Activated naive CD4-positive, alpha-beta T cell (primary cell): ENCODE measurements at regions not wholly inside any gene's neighbourhood (a gene's known extent, or its start where the extent isn't known, plus 50 kb on each side); places are given as distances from the start of the nearest gene placed in this dataset.

Source experiments
- DNase-seq, 4 experiments: peaks; one replicate each; lab custom pipeline; 2025; lab: John Stamatoyannopoulos, UW

DNA sequence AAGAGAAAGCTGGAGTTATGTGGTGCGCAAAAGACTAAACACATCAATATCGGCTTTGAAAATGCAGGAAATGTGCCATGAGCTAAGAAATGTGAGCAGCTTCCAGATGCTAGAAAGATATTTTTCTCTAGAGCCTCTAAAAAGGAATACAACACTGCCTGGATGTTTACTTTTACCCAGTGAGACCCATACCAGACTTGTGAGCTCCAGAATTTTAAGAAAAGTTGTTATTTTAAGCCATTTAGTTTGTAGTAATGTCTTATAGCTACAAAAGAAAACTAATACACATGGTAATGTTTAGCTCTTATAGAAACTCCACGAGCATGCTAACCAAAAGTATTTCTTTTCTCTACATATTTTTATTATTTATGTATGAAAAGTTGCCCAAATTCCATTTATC, 1389.4 kb downstream of the C4orf33 start:
- DNase-seq, result no peak

DNA sequence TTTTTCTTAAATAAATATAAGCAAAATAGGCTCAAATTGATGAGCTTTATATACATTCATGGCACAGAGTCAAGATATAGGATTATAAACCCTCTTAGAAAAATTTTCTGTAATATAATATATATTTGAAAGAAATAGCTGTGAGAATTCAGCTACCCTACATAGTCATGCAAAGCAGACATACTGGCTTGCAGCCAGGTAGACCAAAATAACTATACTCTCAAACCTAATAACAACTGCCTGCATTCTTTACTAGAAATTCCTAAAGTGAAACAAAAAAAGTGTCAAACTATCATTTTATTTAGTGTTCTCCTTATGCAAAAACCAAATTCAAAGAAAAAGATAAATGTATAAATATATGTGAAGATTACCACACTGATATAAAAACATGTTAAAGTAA, 1390.2 kb downstream of the C4orf33 start:
- DNase-seq, result no peak

DNA sequence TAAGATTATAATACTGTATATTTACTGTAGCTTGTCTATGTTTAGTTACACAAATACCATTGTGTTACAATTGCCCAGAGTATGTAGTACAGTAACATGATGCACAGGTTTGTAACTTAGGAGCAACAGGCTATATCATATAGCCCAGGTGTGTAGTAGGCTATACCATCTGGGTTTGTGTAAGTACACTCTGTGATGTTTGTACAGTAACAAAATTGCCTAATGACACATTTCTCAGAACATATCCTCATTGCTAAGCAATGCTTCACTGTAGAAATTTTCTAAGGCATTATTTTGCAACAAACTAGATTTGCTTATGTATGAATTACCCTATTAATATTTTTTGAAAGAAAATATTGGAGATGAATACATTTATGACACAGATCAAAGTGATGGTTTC, 1390.9 kb downstream of the C4orf33 start:
- DNase-seq, result no peak

DNA sequence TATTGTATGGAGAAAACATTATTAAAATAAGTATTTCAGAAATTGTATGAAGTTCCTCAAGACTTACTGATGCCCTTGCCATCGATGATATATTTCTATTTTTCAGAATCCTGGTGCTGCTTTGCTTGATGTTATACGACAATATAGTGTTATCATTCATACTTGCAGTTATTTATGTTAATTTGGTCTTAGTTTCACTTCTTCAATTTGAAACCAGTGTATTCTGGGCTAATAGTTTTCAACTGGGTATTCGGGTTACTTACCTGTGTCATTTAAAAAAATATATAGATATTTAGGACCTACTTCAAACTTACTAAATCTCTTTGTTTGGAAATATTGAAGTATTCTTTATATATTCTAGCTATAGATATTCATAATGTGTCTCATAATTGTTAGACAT, 1414.7 kb downstream of the C4orf33 start:
- no peak for DNase-seq

DNA sequence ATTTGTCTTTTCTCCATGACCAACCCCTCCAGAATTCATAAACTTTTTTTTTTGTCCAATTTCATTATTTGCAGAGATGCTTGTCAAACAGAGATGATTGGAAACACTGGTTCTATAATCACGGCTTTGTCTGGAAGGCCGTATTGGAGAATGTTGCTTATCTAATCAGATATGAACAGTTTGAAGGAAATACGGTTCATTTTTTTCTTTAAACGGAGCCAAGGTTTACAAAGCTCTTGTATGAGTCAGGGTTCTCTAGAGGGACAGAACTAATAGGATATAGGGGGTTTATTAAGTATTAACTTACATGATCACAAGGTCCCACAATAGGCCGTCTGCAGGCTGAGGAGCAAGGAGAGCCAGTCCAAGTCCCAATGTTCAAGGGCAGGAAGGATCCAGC, 1415.8 kb downstream of the C4orf33 start:
- no peak for DNase-seq

DNA sequence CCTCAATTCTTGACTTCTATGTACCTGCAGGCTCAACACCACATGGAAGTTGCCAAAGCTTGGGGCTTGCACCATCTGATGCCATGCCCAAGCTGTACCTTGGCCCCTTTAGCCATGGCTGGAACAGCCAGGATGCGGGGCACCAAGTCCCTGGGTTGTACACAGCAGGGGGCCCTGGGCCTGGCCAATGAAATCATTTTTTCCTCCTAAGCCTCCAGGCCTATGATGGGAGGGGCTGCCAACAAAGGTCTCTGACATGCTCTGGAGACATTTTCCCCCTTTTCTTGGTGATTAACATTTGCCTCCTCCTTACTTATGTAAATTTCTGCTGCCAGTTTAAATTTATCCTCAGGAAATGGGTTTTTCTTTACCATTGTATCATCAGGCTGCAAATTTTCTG, 1428.1 kb downstream of the C4orf33 start:
- no peak for DNase-seq

DNA sequence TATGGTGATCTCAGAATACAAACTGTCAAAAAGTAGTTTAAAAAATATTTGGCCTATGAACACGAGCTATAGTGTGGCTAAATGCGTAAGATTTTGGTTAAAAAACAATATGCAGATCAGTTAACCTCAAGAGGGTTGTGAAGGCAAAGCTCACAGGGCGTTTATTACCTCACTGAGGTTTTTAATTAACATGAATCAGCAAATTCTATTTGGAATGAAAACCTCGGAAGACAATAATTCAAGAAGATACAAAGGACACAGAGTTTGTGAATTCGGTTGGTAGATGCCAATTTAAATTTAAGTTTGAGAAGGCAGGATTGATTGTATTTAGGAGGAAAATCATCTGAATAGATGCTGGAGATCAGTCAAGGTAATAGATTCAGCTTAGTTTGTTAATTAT, 1434.6 kb downstream of the C4orf33 start:
- DNase-seq, result no peak

DNA sequence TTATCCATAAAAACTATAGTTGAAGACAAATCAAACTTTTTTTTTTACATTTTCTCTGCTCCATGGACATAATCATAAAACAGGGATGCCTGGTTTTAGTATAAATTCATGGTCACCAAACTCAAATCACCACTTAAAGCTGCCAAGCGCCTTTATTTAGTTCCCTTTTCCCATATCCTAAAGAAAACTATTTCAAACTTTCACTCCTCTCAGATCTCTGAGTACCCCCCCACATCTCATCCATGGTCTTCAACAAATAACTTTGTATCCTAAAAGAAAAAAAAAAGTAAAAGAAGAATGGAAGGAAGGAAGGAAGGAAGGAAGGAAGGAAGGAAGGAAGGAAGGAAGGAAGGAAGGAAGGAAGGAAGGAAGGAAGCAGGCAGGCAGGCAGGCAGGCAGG, 1438.7 kb downstream of the C4orf33 start:
- DNase-seq, result no peak

DNA sequence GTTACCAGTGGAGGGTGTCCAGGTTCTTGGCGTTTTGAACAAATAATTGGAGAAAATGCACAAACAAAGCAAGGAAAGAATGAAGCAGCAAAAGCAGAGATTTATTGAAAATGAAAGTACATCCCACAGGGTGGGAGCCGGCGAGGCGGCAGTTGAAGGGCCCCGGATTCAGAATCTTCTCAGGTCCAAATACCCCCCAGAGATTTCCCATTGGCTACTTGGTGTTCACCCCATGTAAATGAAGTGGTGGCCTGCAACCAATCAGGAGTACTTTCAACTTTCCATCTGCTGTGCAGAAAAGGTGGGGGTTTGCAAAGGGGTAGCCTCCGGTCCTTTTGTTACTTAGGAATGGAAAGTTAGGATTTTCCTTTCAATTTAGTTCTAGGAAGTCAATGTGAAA, 1447.0 kb downstream of the C4orf33 start:
- no peak for DNase-seq

DNA sequence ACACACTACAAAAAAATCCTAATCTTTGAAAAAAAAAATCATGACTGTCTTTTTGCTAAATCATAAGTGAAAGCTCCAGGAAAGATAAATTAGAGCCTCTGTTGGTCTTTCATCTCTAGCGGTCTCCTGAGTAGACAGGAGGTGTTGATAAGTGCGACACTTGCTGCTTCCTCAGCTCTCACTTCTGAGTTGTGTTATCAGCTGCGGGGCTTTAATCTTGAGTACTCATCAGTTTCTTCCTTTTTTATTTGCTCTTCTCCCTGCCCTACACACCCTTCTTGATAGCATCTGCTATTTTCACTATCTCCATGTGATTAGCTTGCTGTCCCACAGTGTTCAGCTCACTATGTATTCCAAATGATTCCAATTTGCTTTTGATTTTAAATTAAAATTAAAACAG, 1449.2 kb downstream of the C4orf33 start:
- DNase-seq, result no peak

DNA sequence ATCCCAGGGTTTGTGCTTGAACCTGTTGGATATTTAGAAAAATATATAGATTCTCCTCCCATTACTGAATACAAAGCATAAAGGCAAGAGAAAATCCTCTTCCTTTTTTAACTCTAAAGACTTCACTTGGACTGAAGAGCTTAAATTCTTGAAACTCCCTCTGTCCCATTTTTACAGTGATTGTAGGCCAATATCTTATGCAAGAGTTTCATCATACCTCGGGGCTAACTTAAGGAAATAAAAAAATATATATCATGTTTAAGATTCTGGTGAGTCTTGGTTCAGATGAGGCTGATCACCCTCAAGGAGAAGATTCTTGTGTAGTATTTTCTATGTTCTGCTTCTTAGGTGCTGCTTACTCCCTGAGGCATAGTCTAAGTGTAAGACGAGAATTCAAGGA, 1449.6 kb downstream of the C4orf33 start:
- no peak for DNase-seq

DNA sequence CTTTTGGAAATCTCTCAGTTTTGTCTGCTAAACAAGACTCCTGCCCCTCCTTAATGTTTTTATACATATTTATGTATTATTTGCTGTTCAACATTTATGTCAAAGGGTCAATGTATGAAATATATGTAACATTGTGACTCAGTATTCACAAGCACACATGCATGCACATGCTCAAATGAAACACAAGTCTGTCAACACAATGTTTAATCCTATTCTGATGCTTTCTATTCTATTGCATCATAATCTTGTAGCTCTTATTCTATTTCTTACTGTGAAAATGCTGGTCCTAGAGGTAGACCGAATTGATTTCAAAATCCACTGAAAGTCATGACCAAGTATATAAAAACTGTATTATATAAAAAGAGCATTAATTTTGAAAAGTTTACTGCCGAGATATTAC, 1463.3 kb downstream of the C4orf33 start:
- no peak for DNase-seq

DNA sequence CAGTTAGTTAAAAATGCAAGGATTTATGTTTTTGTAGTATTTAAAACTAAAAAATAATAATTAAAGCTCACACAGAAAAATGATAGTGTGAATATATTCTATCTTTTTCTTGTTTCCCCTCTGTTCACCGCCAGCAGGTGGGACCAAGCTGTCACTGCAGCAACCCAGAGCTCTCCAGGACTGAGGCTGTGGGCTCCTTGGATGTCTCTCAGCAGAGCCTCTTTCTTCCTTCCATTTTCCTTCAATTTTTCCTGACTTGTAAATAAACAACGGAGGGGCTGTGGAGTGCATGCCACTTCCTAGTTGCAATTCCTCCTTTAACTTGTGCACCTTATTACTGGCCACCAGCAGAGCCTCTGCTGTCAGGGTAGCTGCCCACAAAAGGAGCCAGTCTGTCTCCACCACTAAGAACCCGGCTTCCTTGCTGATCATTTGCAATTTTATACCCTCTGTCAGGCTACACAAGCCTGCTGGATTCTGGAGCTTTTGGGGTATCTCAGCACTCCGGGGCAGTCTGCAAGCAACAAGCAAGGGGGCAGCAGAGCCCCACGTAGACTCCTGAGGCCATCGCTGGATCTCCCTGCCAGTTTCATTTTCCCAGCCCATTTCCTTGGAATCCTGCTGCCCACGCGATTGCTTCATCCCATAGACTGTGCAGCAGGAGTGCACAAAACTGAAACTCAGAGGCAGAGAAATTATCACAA, 1467.4 kb downstream of the C4orf33 start:
- no peak for DNase-seq

DNA sequence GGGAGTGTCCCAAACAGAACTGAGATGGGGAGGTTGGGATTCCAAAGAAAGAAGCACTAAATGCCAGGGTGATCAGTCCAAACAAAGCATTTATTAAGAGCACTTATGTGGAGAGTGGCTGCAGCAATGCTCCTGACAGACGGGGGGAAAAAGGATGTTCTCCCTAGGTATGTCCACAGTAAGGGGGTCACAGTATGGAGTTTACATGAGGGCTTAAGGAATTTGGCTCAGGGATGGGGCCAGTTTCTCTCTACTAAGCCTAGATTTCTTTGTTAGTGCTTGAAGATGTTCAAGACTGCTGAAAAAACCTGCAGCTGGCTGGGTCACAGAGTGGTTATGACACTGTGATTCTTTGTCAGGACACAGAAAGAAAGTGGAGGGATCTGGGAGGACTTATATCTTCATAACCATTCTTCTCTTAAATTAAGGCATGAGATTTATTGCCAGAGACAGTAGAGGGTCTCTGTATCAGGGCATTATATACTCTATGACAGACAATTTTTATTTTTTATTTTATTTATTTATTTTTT, 1468.0 kb downstream of the C4orf33 start:
- DNase-seq, result no peak

DNA sequence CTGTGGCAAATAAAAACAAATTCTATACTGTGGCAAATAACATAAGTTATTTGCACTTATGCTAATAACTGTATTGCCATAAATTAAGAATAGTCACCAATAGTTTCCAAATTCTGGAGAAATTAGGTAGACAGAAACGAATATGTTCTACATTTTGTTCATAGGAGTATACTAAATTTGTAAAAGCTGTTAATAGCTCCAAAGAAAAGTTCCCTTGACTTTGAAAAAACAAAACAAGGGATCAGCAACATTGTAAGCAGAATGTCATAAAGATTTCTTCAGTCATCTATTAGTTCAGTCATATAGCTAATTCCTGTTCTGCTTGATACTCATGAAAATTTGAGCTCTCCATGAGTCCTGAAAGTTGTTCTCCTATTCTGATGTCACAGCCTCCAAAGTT, 1472.8 kb downstream of the C4orf33 start:
- no peak for DNase-seq

DNA sequence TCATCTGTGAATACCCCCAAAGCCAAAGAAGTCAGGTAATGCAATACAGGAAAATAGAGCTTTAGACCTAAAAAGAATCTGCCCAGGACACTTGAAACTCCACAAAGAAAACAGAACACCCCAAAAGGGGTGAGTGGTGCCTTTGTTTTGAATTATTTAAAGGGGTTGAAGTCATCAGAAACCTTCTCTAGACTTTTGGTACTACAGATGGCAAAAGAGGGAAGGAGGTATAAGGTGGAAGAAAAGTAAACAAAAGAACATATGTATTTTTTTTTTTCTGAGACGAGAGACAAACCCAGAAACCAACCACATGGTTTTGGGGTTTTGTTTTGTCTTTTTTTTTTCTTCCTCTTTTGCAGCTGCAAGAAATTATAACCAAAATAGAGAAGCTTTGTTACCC, 1477.8 kb downstream of the C4orf33 start:
- DNase-seq, result no peak

DNA sequence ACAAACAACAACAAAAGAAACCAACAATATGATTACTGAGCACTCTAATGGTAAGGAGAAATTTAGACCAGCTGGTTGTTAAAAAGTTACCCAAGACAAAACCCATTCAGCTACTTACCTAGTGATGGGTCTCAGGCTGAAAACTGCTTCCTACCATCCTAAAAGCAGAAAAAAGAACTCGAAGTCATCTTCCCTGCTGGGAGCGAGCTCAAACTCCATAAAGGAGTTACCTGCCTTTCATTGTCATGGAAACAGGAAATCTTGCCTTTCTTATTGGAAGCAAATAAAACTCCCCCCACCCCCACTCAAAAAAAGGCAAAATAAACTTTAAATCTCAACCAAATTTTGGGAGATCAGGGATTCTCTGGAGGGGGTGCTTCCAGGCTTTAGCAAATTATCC, 1478.3 kb downstream of the C4orf33 start:
- no peak for DNase-seq

DNA sequence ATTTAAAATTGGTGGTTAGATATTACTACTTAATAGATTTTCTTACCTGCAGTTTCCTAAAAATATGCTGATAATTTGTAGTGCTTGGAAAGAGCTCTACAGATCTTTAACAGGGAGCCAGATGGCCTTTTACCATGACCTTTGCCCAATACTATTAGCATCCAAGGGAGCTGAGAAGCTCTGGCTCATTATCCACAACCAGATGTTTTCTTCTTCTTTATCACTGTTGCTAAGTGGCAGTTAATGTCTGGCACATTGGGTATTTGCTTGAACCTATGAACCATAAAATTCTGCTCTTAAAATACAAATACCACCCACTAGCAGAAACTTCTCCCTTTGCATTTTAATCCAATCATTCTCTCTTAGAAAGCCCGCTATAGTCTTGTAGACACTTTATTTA, 1480.3 kb downstream of the C4orf33 start:
- no peak for DNase-seq

DNA sequence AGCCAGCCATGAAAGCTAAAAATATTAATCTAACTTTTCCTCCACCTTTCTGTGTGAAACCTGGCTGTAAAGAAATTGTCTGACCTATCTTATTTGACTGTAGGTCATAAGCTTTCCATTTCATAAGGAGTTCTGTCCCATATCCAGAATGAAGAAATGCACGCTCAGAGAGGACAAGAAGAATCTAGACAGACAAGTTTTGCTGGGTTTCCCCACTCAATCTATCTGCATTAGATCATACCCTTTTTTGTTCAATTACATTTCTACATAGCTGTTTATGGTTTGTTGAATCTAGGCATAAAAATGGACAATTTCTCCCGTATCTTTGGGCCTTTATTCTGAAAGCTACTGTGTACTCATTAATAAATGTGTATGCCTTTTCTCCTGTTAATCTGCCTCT, 1495.1 kb downstream of the C4orf33 start:
- DNase-seq, result no peak

DNA sequence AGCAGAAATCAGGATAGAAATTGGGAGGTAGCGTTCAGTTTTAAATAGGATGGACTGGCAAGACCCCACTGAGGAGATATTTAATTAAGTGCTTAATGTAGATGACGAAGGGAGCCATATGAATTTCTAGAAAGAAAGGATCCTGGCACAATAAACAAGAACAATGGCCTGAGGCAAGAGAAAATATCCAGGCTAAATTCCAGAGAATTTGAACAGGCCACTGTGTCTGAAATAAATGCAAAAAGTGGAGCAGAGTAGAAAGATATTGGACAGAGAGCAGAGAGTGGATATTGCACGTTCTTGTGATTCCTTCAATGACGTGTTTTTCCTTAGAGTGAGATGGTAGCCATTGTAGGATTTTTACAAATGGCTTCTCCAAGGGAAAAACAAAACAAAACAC, 1504.8 kb downstream of the C4orf33 start:
- DNase-seq, result no peak

DNA sequence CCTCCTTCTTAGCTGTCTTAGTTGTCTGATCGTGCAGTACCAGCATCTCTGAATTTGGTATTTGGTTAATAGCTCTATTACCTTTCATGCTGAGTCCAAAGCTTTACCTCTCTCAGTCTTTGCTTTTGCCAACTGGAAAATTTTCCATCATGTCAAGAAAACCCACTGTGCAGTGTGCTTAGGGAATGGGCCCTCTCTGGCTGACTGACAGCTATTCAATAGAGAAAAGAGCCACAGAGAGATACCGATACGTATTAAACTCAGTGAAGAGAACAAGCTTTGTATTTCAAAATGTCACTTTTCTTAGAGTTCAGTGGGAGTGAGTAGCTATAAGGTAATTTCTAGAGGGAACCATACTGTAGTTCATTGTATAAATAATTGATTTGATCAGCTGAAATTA, 1507.1 kb downstream of the C4orf33 start:
- DNase-seq, result no peak

DNA sequence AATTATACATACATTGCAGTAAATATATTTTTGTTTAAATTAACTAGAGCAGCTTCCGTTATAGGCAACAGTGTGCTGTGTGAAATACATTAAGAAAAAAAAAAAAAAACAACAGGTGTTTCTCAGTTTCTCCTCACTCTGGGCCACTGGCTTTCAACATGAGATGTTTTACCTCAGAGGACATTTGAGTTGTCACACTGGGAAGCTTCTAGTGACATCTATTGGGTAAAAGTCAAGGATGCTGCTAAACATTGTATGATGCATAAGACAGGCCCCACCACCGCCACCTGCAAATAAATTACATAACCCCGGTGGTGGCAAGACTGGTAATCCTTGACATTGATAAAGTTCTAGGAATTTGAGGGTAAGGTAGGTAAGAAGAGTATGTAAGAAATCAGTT, 1512.2 kb downstream of the C4orf33 start:
- no peak for DNase-seq

DNA sequence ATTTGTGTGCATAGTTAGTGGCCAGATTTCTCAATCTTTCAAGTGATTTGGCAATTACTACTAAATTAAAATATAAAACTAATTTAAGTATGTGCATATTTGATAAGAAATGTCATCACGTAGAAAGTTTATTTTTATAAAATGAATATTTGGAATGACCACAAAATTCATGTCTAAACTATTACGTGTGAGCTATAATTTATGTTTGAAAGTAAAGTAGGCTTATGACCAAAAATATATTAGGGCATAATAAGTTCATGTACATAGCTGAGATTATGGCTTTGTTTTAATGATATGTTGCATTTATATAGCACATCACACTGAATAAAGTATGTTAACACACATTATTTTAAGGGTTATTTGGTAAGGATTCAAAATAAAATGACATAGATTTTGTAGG, 1532.6 kb downstream of the C4orf33 start:
- no peak for DNase-seq
